ENCODE measurements at regions not wholly inside any gene's neighbourhood (a gene's known extent, or its start where the extent isn't known, plus 50 kb on each side); places are given as distances from the start of the nearest gene placed in this dataset.

GRCh38 chr10:9625304-9625703 is 1392.4 kb upstream of the CELF2 start:
- no peak for TF ChIP-seq POLR2A (IDR thresholded peaks at IDR 0.05; ENCODE audit: low read depth, low read length)
- TF ChIP-seq TAF1 (IDR thresholded peaks at IDR 0.05; ENCODE audit: borderline replicate concordance, low read depth, low read length): no peak
